ENCODE measurements at regions not wholly inside any gene's neighbourhood (a gene's known extent, or its start where the extent isn't known, plus 50 kb on each side); places are given as distances from the start of the nearest gene placed in this dataset.
"Not testable (repeated sequence)": the region's sequence is repeated elsewhere in the genome, so short reads cannot be mapped to it uniquely, and the experiment has no call there.

GRCh38 chr2:132220589-132220988, 58.8 kb upstream of the ANKRD30BL start:
- not testable (repeated sequence) for DNase-seq

- not testable (repeated sequence) for DNase-seq
These were observed 60.1 kb upstream of the ANKRD30BL start for GRCh38 chr2:132221886-132222285.

GRCh38 chr2:132252191-132252893, 90.6 kb upstream of the ANKRD30BL start:
- no peak for DNase-seq

- no peak for DNase-seq
These were observed 91.1 kb upstream of the ANKRD30BL start for GRCh38 chr2:132252894-132253264.

GRCh38 chr2:132253496-132254305, 91.9 kb upstream of the ANKRD30BL start:
- DNase-seq = no peak

- DNase-seq = not testable (repeated sequence)
These were observed 92.7 kb upstream of the ANKRD30BL start for GRCh38 chr2:132254306-132254919.

- no peak for DNase-seq
These were observed 94.0 kb upstream of the ANKRD30BL start for GRCh38 chr2:132255714-132256113.

GRCh38 chr2:132256251-132256902, 94.6 kb upstream of the ANKRD30BL start:
- no peak for DNase-seq

- not testable (repeated sequence) for DNase-seq
These were observed 95.2 kb upstream of the ANKRD30BL start for GRCh38 chr2:132256903-132257300.

- not testable (repeated sequence) for DNase-seq
These were observed 95.8 kb upstream of the ANKRD30BL start for GRCh38 chr2:132257301-132258171.

GRCh38 chr2:132259276-132259675, 97.5 kb upstream of the ANKRD30BL start:
- not testable (repeated sequence) for DNase-seq

GRCh38 chr2:132265595-132265994, 103.8 kb upstream of the ANKRD30BL start:
- not testable (repeated sequence) for DNase-seq

GRCh38 chr2:132267105-132267497, 105.3 kb upstream of the ANKRD30BL start:
- DNase-seq = no peak

- DNase-seq = not testable (repeated sequence)
These were observed 105.9 kb upstream of the ANKRD30BL start for GRCh38 chr2:132267498-132268283.

GRCh38 chr2:132268284-132268976, 106.7 kb upstream of the ANKRD30BL start:
- DNase-seq = not testable (repeated sequence)

GRCh38 chr2:132268977-132269523, 107.3 kb upstream of the ANKRD30BL start:
- no peak for DNase-seq

GRCh38 chr2:132270255-132270654, 108.5 kb upstream of the ANKRD30BL start:
- no peak for DNase-seq

- DNase-seq = no peak
These were observed 109.3 kb upstream of the ANKRD30BL start for GRCh38 chr2:132270981-132271546.

GRCh38 chr2:132271794-132272193, 110.0 kb upstream of the ANKRD30BL start:
- DNase-seq = not testable (repeated sequence)

GRCh38 chr2:132272713-132273112, 111.0 kb upstream of the ANKRD30BL start:
- no peak for DNase-seq

Data from NCI-H510A treated with DMSO at 0.1 percent for 48 hours (cell line).